ENCODE measurements at regions not wholly inside any gene's neighbourhood (a gene's known extent, or its start where the extent isn't known, plus 50 kb on each side); places are given as distances from the start of the nearest gene placed in this dataset.

- TF ChIP-seq CTCF (IDR thresholded peaks at IDR 0.05) (no peak), POLR2A (IDR thresholded peaks at IDR 0.05) (no peak), EP300 (IDR thresholded peaks at IDR 0.05) (no peak)
These were observed 283.6 kb downstream of the CYP26B1 start for GRCh38 chr2:71864085-71864484.

All from tibial nerve (tissue), 4 donors.